ENCODE measurements at regions not wholly inside any gene's neighbourhood (a gene's known extent, or its start where the extent isn't known, plus 50 kb on each side); places are given as distances from the start of the nearest gene placed in this dataset.
"Not testable (repeated sequence)": the region's sequence is repeated elsewhere in the genome, so short reads cannot be mapped to it uniquely, and the experiment has no call there.

GRCh38 chr5:99438619-99439018 is 509.8 kb upstream of the CHD1 start:
- WGBS, 2 donors: 65 to 67% methylated on average over 7 of the region's 7 CpGs
- no peak for ATAC-seq (ENCODE audit: low FRiP score)
- Histone ChIP-seq H3K9me3 (ENCODE audit: control insufficient read depth, low read length) (peaks cover 2% of the 10 kb centered on the region), H3K27ac (ENCODE audit: low read depth in 1 of 2, low read length in 2 of 2) (no peak overlapping the region), H3K27me3 (ENCODE audit: control insufficient read depth in 1 of 2, insufficient read depth in 2 of 2, low read length in 1 of 2) (peaks cover 0 to 2% of the 10 kb centered on the region in 2 donors), H3K4me1 (ENCODE audit: control insufficient read depth in 1 of 2, insufficient read depth in 2 of 2, low read length in 2 of 2) (no peaks in the 10 kb centered on the region), H3K4me3 (ENCODE audit: low read length in 2 of 2) (no peak overlapping the region), H3K36me3 (ENCODE audit: control insufficient read depth in 1 of 2, insufficient read depth in 2 of 2, low read length in 1 of 2) (no peaks in the 10 kb centered on the region)
- intact Hi-C loops (cut with DNase I): no loop called here
- no peak for DNase-seq

- Histone ChIP-seq H3K4me3 (ENCODE audit: low read length in 2 of 2) (no peak overlapping the region), H3K36me3 (ENCODE audit: control insufficient read depth in 1 of 2, insufficient read depth in 2 of 2, low read length in 1 of 2) (no peaks in the 10 kb centered on the region), H3K4me1 (ENCODE audit: control insufficient read depth in 1 of 2, insufficient read depth in 2 of 2, low read length in 2 of 2) (no peaks in the 10 kb centered on the region), H3K27me3 (ENCODE audit: control insufficient read depth in 1 of 2, insufficient read depth in 2 of 2, low read length in 1 of 2) (peaks cover 0 to 2% of the 10 kb centered on the region in 2 donors), H3K9me3 (ENCODE audit: control insufficient read depth, low read length) (peaks cover 2% of the 10 kb centered on the region), H3K27ac (ENCODE audit: low read depth in 1 of 2, low read length in 2 of 2) (no peak overlapping the region)
- DNase-seq (no peak), ATAC-seq (ENCODE audit: low FRiP score) (no peak)
- intact Hi-C loops (cut with DNase I): no loop called here
Measured at GRCh38 chr5:99437986-99438385, 509.2 kb upstream of the CHD1 start.

DNA sequence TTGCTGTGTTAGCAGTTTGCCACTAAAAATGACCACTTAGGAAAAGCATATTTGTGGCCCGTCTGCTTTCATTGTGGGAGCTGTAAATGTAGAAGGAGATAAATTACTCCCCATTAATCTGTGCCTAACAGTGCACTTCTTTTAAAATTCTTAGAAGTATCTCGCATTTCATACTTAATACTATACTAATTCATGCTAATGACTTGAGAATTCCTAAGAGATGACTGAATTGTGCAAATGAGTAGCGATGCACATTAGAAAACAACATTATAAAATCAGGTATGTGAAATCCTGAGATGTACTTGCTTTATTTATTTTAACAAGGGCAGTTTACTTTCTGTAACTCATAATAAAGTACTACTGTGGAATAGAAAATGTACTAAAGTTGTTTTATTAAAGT is 494.6 kb upstream of the CHD1 start:
- H3K9me3 ChIP-seq (ENCODE audit: control insufficient read depth, low read length); H3K4me1 ChIP-seq (ENCODE audit: control insufficient read depth in 1 of 2, insufficient read depth in 2 of 2, low read length in 2 of 2); ATAC-seq (ENCODE audit: low FRiP score); H3K36me3 ChIP-seq (ENCODE audit: control insufficient read depth in 1 of 2, insufficient read depth in 2 of 2, low read length in 1 of 2); H3K4me3 ChIP-seq (ENCODE audit: low read length in 2 of 2); H3K27ac ChIP-seq (ENCODE audit: low read depth in 1 of 2, low read length in 2 of 2); intact Hi-C loops (cut with DNase I); DNase-seq; H3K27me3 ChIP-seq (ENCODE audit: control insufficient read depth in 1 of 2, insufficient read depth in 2 of 2, low read length in 1 of 2): not testable (repeated sequence)
- no CpG with 5 or more reads among the region's 3 CpGs for WGBS, 2 donors

- DNase-seq; H3K36me3 ChIP-seq (ENCODE audit: control insufficient read depth in 1 of 2, insufficient read depth in 2 of 2, low read length in 1 of 2); ATAC-seq (ENCODE audit: low FRiP score); H3K4me1 ChIP-seq (ENCODE audit: control insufficient read depth in 1 of 2, insufficient read depth in 2 of 2, low read length in 2 of 2); intact Hi-C loops (cut with DNase I); H3K4me3 ChIP-seq (ENCODE audit: low read length in 2 of 2); H3K27ac ChIP-seq (ENCODE audit: low read depth in 1 of 2, low read length in 2 of 2); H3K27me3 ChIP-seq (ENCODE audit: control insufficient read depth in 1 of 2, insufficient read depth in 2 of 2, low read length in 1 of 2); H3K9me3 ChIP-seq (ENCODE audit: control insufficient read depth, low read length): not testable (repeated sequence)
- 5 to 20% methylated on average over 1 of the region's 1 CpG for WGBS, 2 donors
Measured at GRCh38 chr5:99418640-99419039, 489.8 kb upstream of the CHD1 start.

DNA sequence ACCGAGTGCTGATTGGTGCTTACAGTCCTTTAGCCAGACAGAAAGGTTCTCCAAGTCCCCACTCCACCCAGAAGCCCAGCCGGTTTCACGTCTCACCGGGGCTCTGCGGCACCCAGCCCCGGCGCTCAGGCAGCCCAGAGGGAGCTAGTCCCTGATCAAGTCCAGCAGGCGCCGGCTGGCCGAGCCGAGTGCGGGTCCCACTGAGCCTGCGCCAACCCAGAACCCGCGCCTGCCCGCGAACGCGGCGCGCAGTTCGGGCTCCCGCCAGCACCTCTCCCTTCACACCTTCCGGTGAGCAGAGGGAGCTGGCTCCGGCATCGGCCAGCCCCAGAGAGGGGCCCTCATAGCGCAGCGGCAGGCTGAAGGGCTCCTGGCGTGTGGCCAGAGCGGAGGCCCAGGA is 481.6 kb upstream of the CHD1 start:
- not testable (repeated sequence) for ATAC-seq (ENCODE audit: low FRiP score)
- WGBS, 2 donors: 96 to 97% methylated on average over 19 to 23 of the region's 30 CpGs

DNA sequence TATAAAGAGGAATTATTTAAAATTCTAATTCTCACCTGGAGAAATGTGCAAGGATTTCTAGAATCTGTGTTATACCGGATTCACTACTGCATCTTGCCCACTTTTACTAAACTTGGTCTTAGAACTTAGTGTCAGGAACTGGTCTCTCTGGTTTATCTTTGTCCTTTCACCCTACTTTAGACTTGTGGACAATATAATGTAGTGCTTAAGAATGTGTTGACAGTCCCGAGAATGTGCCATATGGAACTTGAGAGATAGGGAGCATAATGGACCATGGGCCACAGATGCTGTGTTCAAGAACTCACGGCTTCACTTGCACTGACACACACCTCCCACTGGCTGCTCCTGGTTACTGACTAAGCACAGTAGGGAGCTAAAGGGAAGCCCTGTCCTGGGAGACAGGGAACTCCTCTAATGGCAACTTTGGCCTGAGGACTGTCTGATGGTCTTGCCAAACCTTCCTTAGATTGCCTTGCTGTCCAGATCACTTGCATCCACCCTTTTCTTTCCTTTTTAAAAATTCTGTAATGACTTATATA is 476.0 kb upstream of the CHD1 start:
- H3K27ac ChIP-seq (ENCODE audit: low read depth in 1 of 2, low read length in 2 of 2); H3K4me3 ChIP-seq (ENCODE audit: low read length in 2 of 2); H3K4me1 ChIP-seq (ENCODE audit: control insufficient read depth in 1 of 2, insufficient read depth in 2 of 2, low read length in 2 of 2); intact Hi-C loops (cut with DNase I); ATAC-seq (ENCODE audit: low FRiP score); H3K36me3 ChIP-seq (ENCODE audit: control insufficient read depth in 1 of 2, insufficient read depth in 2 of 2, low read length in 1 of 2); DNase-seq; H3K9me3 ChIP-seq (ENCODE audit: control insufficient read depth, low read length); H3K27me3 ChIP-seq (ENCODE audit: control insufficient read depth in 1 of 2, insufficient read depth in 2 of 2, low read length in 1 of 2): not testable (repeated sequence)
- WGBS, 2 donors: 80 to 89% methylated on average over 2 to 3 of the region's 3 CpGs

More for the DNA sequence above, 481.6 kb upstream of the CHD1 start:
- DNase-seq; H3K4me3 ChIP-seq (ENCODE audit: low read length in 2 of 2); H3K9me3 ChIP-seq (ENCODE audit: control insufficient read depth, low read length); intact Hi-C loops (cut with DNase I); H3K36me3 ChIP-seq (ENCODE audit: control insufficient read depth in 1 of 2, insufficient read depth in 2 of 2, low read length in 1 of 2); H3K4me1 ChIP-seq (ENCODE audit: control insufficient read depth in 1 of 2, insufficient read depth in 2 of 2, low read length in 2 of 2); H3K27ac ChIP-seq (ENCODE audit: low read depth in 1 of 2, low read length in 2 of 2); H3K27me3 ChIP-seq (ENCODE audit: control insufficient read depth in 1 of 2, insufficient read depth in 2 of 2, low read length in 1 of 2): not testable (repeated sequence)

DNA sequence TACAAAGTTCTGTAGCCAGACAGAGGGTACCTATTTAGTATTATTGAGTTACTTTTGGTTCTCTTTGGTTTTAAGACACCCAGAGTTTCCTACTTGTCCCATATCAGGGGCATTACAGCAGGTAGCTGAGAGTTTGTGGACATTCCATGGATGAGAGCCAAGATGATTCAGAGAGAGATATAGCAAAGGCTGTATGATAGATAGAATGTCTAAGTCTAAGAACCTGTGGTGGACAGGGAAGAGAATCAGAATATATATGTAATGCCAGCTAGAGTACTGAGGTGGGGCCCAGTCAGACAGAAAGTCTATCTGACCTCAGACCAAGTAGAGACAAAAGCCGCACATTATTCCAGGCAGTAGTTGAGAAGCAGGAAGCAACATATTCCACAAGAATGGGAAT is 471.8 kb upstream of the CHD1 start:
- H3K27ac ChIP-seq (ENCODE audit: low read depth in 1 of 2, low read length in 2 of 2); H3K4me3 ChIP-seq (ENCODE audit: low read length in 2 of 2); DNase-seq; H3K27me3 ChIP-seq (ENCODE audit: control insufficient read depth in 1 of 2, insufficient read depth in 2 of 2, low read length in 1 of 2); ATAC-seq (ENCODE audit: low FRiP score); H3K4me1 ChIP-seq (ENCODE audit: control insufficient read depth in 1 of 2, insufficient read depth in 2 of 2, low read length in 2 of 2); H3K36me3 ChIP-seq (ENCODE audit: control insufficient read depth in 1 of 2, insufficient read depth in 2 of 2, low read length in 1 of 2); H3K9me3 ChIP-seq (ENCODE audit: control insufficient read depth, low read length); intact Hi-C loops (cut with DNase I): not testable (repeated sequence)
- 89 to 91% methylated on average over 1 of the region's 1 CpG for WGBS, 2 donors

DNA sequence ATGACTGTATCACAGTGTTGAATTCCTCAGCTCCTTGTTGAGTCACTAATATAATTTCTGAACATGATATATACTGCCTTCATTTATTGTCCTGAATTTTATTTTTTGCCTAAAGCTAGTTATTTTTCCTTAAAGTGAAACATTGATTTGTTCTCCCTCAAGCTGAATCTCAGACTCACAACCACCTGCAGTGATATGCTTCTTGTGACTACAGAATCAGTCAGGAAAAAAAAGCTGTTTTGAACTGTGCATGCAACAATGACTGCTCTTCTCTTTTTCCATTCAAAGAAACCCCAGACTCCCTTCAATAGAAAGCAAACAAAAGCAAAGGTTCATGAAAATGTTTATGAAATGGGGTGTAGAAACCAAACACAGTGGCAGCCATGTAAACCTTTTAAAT is 470.2 kb upstream of the CHD1 start:
- ATAC-seq (ENCODE audit: low FRiP score): no peak

GRCh38 chr5:99386406-99387077 is 457.7 kb upstream of the CHD1 start:
- Histone ChIP-seq H3K4me3 (ENCODE audit: low read length in 2 of 2) (no peak overlapping the region), H3K4me1 (ENCODE audit: control insufficient read depth in 1 of 2, insufficient read depth in 2 of 2, low read length in 2 of 2) (no peaks in the 10 kb centered on the region), H3K36me3 (ENCODE audit: control insufficient read depth in 1 of 2, insufficient read depth in 2 of 2, low read length in 1 of 2) (no peaks in the 10 kb centered on the region), H3K27me3 (ENCODE audit: control insufficient read depth in 1 of 2, insufficient read depth in 2 of 2, low read length in 1 of 2) (no peaks in the 10 kb centered on the region), H3K9me3 (ENCODE audit: control insufficient read depth, low read length) (peaks cover 1% of the 10 kb centered on the region), H3K27ac (ENCODE audit: low read depth in 1 of 2, low read length in 2 of 2) (no peak overlapping the region)
- intact Hi-C loops (cut with DNase I): no loop called here
- 59 to 63% methylated on average over 1 of the region's 1 CpG for WGBS, 2 donors
- DNase-seq (no peak), ATAC-seq (ENCODE audit: low FRiP score) (no peak)

More for the DNA sequence above, 470.2 kb upstream of the CHD1 start:
- DNase-seq: no peak
- intact Hi-C loops (cut with DNase I): no loop called here
- H3K36me3 ChIP-seq (ENCODE audit: control insufficient read depth in 1 of 2, insufficient read depth in 2 of 2, low read length in 1 of 2): no peaks in the 10 kb centered on the region
- no peaks in the 10 kb centered on the region for H3K9me3 ChIP-seq (ENCODE audit: control insufficient read depth, low read length)
- H3K4me1 ChIP-seq (ENCODE audit: control insufficient read depth in 1 of 2, insufficient read depth in 2 of 2, low read length in 2 of 2): no peaks in the 10 kb centered on the region
- H3K4me3 ChIP-seq (ENCODE audit: low read length in 2 of 2): no peak overlapping the region
- H3K27me3 ChIP-seq (ENCODE audit: control insufficient read depth in 1 of 2, insufficient read depth in 2 of 2, low read length in 1 of 2): no peaks in the 10 kb centered on the region
- H3K27ac ChIP-seq (ENCODE audit: low read depth in 1 of 2, low read length in 2 of 2): no peak overlapping the region
